CD4-positive, alpha-beta T cell treated with Interleukin-4 for 1 hour (primary cell): ENCODE measurements at regions not wholly inside any gene's neighbourhood (a gene's known extent, or its start where the extent isn't known, plus 50 kb on each side); places are given as distances from the start of the nearest gene placed in this dataset.

Experiments
- DNase-seq, 2 donors: peaks; one replicate each; pipeline ENCODE4 v3.0.0-alpha.2; 2020 to 2022

- DNase-seq, result no peak
These were observed 169.1 kb downstream of the GUCY2F start for GRCh38 chrX:109312757-109313156.

- DNase-seq, result no peak
These were observed 171.9 kb downstream of the GUCY2F start for GRCh38 chrX:109310031-109310430.

GRCh38 chrX:109301177-109301576 is 180.7 kb downstream of the GUCY2F start:
- DNase-seq, result no peak

GRCh38 chrX:109300415-109300814 is 181.5 kb downstream of the GUCY2F start:
- no peak for DNase-seq

- no peak for DNase-seq
These were observed 182.8 kb downstream of the GUCY2F start for GRCh38 chrX:109299091-109299490.

- no peak for DNase-seq
These were observed 187.6 kb downstream of the GUCY2F start for GRCh38 chrX:109294097-109294814.

GRCh38 chrX:109283870-109284269 is 198.0 kb downstream of the GUCY2F start:
- DNase-seq, result no peak

GRCh38 chrX:109281483-109282275 is 200.2 kb downstream of the GUCY2F start:
- DNase-seq, result no peak

GRCh38 chrX:109274806-109275205 is 207.1 kb downstream of the GUCY2F start:
- no peak for DNase-seq

- DNase-seq, result peak; percentile 1 to 12
These were observed 211.1 kb downstream of the GUCY2F start for GRCh38 chrX:109270580-109271484.

- no peak for DNase-seq
These were observed 213.5 kb downstream of the GUCY2F start for GRCh38 chrX:109268340-109268739.

- DNase-seq, result no peak
These were observed 215.9 kb downstream of the GUCY2F start for GRCh38 chrX:109266034-109266433.

GRCh38 chrX:109264878-109265277 is 217.0 kb downstream of the GUCY2F start:
- DNase-seq, result no peak

GRCh38 chrX:109261279-109261678 is 220.6 kb downstream of the GUCY2F start:
- DNase-seq, result no peak

GRCh38 chrX:109252789-109253188 is 229.1 kb downstream of the GUCY2F start:
- DNase-seq, result no peak

GRCh38 chrX:109218761-109219160 is 263.1 kb downstream of the GUCY2F start:
- no peak for DNase-seq

- no peak for DNase-seq
These were observed 282.2 kb downstream of the GUCY2F start for GRCh38 chrX:109199726-109200125.

GRCh38 chrX:109190542-109190941 is 291.3 kb downstream of the GUCY2F start:
- DNase-seq, result no peak

- DNase-seq, result no peak
These were observed 294.3 kb downstream of the GUCY2F start for GRCh38 chrX:109187473-109188168.

GRCh38 chrX:109186939-109187338 is 294.9 kb downstream of the GUCY2F start:
- DNase-seq, result no peak

GRCh38 chrX:109184506-109185139 is 297.3 kb downstream of the GUCY2F start:
- DNase-seq, result no peak

GRCh38 chrX:109172091-109172602 is 309.7 kb downstream of the GUCY2F start:
- DNase-seq, result no peak
